Type B pancreatic cell (in vitro differentiated cells): ENCODE measurements at regions not wholly inside any gene's neighbourhood (a gene's known extent, or its start where the extent isn't known, plus 50 kb on each side); places are given as distances from the start of the nearest gene placed in this dataset.

Source experiments
- DNase-seq: peaks from one replicate; pipeline ENCODE4 v3.0.0; 2021; ENCODE audit warnings: mixed read lengths; ENCODE audit not compliant: unreplicated experiment; ENCODE audit errors: extremely low spot score
- H3K27ac Mint-ChIP-seq: 2 replicates; pipeline ENCODE4 v1.8.0; 2021; ENCODE audit warnings: mild to moderate bottlenecking, mixed read lengths
- H3K27me3 Mint-ChIP-seq: 2 replicates; pipeline ENCODE4 v1.8.0; 2021; ENCODE audit warnings: mixed read lengths
- H3K36me3 Mint-ChIP-seq: 2 replicates; pipeline ENCODE4 v1.8.0; 2021; ENCODE audit warnings: mixed read lengths
- H3K4me1 Mint-ChIP-seq: one replicate; pipeline ENCODE4 v1.8.0; 2021; ENCODE audit warnings: mixed read lengths; ENCODE audit not compliant: unreplicated experiment
- H3K4me3 Mint-ChIP-seq: 2 replicates; pipeline ENCODE4 v1.8.0; 2021; ENCODE audit warnings: mild to moderate bottlenecking, mixed read lengths
- H3K9me3 Mint-ChIP-seq: 2 replicates; pipeline ENCODE4 v1.8.0; 2021; ENCODE audit warnings: mixed read lengths
- TF ChIP-seq, protein P1 (sequence below): fragments of 200-600 bp; sonication (generic); conservative IDR thresholded peaks from 2 replicates; pipeline ENCODE4 v1.5.0; 2021; ENCODE audit warnings: antibody characterized with exemption, mild to moderate bottlenecking

DNA sequence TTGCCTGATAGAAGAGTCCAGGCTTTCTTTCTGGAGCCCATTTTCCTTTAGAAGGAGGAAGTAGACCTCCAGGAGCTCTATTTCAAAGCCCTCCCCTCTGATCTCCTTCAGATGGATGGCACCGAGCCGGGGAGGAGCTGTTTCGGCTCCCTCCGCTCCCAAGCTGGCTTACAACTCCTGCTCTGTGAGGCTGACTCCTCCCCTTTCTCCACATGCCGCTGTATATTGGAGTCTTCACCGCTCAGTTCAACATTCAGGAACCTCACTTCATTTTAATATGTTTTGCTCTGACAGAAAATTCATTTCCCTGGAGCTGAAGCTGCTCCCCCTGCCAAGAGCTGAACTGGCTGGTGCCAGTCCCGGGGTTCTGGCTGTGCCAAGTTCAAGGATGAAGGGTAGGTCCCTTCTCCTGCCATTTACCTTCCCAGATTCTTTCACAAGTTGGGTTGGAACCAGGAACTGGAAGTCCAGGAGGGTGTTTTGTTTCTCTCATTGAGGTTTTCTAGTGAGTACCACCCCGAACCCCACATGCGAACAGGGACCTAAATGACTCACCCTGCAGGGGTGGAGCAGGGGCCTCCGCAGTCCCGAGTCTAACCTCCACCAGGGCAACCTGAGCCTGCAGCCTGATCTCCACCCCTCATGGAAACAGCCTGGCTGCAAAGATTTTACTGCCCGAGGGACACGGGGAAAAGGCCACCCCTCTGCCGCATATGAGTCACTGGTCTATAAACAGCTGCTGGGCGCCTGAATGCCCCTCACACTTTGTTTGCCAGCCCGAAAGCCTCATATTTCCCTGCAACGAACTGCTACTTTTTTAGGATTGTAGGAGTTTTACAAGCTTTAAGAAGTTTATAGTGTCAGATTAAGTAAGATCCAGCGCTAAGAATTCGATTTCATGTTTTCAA lies 68.6 kb upstream of the FOXA2 start:
- TF ChIP-seq, protein P1, sequence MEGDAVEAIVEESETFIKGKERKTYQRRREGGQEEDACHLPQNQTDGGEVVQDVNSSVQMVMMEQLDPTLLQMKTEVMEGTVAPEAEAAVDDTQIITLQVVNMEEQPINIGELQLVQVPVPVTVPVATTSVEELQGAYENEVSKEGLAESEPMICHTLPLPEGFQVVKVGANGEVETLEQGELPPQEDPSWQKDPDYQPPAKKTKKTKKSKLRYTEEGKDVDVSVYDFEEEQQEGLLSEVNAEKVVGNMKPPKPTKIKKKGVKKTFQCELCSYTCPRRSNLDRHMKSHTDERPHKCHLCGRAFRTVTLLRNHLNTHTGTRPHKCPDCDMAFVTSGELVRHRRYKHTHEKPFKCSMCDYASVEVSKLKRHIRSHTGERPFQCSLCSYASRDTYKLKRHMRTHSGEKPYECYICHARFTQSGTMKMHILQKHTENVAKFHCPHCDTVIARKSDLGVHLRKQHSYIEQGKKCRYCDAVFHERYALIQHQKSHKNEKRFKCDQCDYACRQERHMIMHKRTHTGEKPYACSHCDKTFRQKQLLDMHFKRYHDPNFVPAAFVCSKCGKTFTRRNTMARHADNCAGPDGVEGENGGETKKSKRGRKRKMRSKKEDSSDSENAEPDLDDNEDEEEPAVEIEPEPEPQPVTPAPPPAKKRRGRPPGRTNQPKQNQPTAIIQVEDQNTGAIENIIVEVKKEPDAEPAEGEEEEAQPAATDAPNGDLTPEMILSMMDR: no peak
- peaks cover 8% of the 10 kb centered on the region for H3K27me3 Mint-ChIP-seq
- no peaks in the 10 kb centered on the region for H3K36me3 Mint-ChIP-seq
- no peak overlapping the region for H3K4me3 Mint-ChIP-seq
- H3K4me1 Mint-ChIP-seq: peaks cover 4% of the 10 kb centered on the region
- no peak overlapping the region for H3K27ac Mint-ChIP-seq
- H3K9me3 Mint-ChIP-seq: no peaks in the 10 kb centered on the region
- no peak for DNase-seq

DNA sequence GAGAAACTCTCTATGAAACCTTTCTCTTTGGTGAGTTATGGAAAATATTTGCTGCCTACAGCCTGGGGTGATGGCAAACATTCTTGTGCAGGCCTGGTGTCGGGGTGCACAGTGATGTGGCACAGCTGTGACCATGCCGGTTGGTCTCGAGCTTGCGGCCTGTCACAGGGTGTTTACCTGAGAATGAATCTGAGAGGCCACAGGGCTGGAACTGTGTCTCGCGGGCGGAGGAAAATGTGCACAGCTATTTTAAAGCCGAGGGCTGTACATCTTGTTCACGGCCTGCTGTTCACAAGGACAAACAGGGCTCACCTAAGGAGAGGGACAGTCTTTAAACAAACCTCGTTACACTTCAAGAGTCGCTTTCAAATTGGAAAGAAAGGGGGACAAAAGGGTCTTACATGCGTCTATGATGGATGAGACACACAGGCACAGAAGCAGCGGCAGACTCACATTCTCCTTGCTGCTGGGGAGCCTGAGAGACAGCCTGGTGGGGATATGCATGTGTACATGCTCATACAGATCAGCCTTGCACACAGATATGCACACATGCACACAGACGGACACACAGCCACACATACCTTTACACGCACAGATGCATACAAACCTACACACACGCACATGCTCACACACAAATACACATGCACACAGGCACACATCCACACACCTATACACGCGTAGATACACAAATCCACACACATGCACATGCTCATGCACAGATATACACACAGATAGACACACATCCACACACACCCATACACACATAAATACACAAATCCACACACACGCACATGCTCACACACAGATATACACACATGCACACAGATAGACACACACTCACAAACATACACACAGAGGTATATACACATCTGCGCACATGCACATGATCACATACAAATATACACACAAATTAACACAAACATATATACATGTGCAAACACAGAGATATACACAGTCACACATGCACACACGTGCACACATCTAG lies 69.6 kb upstream of the FOXA2 start:
- peaks cover 4% of the 10 kb centered on the region for H3K4me1 Mint-ChIP-seq
- no peak overlapping the region for H3K4me3 Mint-ChIP-seq
- DNase-seq: no peak
- H3K36me3 Mint-ChIP-seq: no peaks in the 10 kb centered on the region
- H3K9me3 Mint-ChIP-seq: no peaks in the 10 kb centered on the region
- TF ChIP-seq, protein P1: no peak
- H3K27ac Mint-ChIP-seq: no peak overlapping the region
- peaks cover 10% of the 10 kb centered on the region for H3K27me3 Mint-ChIP-seq

DNA sequence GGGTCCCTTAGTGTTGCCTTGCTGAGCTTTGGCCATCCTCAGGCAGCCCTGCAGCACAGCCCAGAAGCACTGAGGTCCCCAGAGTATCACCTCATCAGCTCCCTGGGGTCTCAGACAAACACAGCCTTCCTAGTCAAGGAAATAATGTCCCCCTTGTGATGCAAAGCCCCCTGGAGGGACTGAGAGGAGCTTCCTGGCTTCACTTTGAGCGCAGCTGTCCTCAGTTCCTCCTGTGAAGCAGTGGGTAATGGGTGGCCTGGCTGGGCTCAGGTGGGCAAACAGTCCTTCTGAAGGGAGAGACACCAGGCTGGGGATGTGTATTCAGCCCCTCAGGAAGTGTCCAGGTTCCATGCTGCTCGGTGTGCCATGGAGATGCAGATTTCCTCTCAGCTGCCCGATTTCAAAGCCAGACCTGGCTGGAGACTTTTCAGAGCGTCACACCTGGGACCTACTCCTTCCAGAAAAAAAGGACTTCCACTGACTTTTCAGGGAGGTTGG lies 79.2 kb upstream of the FOXA2 start:
- Mint-ChIP-seq H3K9me3 (no peaks in the 10 kb centered on the region), H3K27ac (no peak overlapping the region), H3K4me1 (no peaks in the 10 kb centered on the region), H3K4me3 (no peak overlapping the region), H3K27me3 (peaks cover 21% of the 10 kb centered on the region), H3K36me3 (no peaks in the 10 kb centered on the region)
- TF ChIP-seq, protein P1: no peak
- no peak for DNase-seq

DNA sequence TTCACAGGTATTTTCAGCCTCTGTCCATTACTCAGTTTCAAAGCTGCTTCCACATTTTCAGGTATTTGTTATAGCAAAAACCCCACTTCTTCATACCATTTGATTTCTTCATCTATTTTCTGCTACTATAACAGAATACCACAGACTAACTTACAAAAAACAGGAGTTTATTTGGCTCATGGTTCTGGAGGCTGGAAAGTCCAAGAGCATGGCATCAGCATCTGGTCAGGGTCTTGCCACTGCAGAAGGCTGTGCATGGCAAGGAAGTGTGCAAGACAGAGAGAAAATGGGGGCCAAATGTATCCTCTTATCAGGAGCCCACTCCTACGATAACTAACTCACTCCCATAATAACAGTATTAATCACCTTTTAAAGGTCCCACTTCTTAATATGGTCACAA lies 82.8 kb upstream of the FOXA2 start:
- Mint-ChIP-seq H3K4me1 (no peaks in the 10 kb centered on the region), H3K4me3 (no peak overlapping the region), H3K27me3 (peaks cover 22% of the 10 kb centered on the region), H3K9me3 (peaks cover 9% of the 10 kb centered on the region), H3K36me3 (no peaks in the 10 kb centered on the region), H3K27ac (no peak overlapping the region)
- TF ChIP-seq, protein P1: no peak
- no peak for DNase-seq

DNA sequence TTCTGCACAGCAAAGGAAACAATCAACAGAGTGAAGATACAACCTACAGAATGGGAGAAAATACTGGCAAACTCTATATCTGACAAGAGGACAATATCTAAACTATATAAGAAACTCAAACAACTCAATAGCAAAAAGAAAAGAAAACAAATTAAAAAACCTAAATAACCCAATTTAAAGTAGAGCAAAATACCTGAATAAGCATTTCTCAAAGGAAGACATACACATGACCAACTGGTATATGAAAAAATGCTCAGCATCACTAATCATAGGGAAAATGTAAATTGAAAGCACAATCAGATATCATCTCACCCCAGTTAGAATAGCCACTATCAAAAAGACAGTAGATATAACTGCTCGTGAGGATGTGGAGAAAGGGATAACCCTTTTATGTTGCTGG lies 87.8 kb upstream of the FOXA2 start:
- Mint-ChIP-seq H3K9me3 (peaks cover 9% of the 10 kb centered on the region), H3K27me3 (peaks cover 28% of the 10 kb centered on the region), H3K4me1 (no peaks in the 10 kb centered on the region), H3K4me3 (no peak overlapping the region), H3K27ac (no peak overlapping the region), H3K36me3 (no peaks in the 10 kb centered on the region)
- TF ChIP-seq, protein P1: no peak
- DNase-seq: no peak
